ENCODE measurements at regions not wholly inside any gene's neighbourhood (a gene's known extent, or its start where the extent isn't known, plus 50 kb on each side); places are given as distances from the start of the nearest gene placed in this dataset.

DNA sequence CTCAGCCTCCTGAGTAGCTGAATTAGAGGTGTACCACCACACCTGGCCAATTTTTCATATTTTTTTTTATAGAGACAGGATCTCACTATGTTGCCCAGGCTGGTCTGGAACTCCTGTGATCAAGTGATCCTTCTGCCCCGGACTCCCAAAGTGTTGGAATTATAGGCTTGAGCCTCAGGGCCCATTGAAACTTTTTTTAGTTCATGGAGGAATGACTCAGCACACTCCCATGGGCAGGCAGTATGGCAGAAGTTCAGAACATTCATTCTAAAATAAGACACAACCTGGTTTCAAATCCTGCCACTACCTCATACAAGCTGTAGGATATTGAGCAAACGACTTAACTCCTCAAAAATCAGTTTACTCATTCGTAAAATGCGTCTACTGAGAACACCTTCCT lies 320.4 kb upstream of the SP8 start:
- TF ChIP-seq, protein P1, sequence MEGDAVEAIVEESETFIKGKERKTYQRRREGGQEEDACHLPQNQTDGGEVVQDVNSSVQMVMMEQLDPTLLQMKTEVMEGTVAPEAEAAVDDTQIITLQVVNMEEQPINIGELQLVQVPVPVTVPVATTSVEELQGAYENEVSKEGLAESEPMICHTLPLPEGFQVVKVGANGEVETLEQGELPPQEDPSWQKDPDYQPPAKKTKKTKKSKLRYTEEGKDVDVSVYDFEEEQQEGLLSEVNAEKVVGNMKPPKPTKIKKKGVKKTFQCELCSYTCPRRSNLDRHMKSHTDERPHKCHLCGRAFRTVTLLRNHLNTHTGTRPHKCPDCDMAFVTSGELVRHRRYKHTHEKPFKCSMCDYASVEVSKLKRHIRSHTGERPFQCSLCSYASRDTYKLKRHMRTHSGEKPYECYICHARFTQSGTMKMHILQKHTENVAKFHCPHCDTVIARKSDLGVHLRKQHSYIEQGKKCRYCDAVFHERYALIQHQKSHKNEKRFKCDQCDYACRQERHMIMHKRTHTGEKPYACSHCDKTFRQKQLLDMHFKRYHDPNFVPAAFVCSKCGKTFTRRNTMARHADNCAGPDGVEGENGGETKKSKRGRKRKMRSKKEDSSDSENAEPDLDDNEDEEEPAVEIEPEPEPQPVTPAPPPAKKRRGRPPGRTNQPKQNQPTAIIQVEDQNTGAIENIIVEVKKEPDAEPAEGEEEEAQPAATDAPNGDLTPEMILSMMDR (IDR thresholded peaks at IDR 0.05; ENCODE audit: low read depth, low read length): no peak
- Histone ChIP-seq H3K4me3 (no peak overlapping the region), H3K4me1 (ENCODE audit: low read depth) (no peaks in the 10 kb centered on the region)

GRCh38 chr7:21108182-21108581 lies 319.7 kb upstream of the SP4 start:
- no peak overlapping the region for H3K4me3 ChIP-seq
- no peak for DNase-seq (ENCODE audit: low read depth in 1 of 2, low spot score in 1 of 2)
- no peaks in the 10 kb centered on the region for H3K9me3 ChIP-seq (ENCODE audit: low read depth)
- no peak overlapping the region for H3K27ac ChIP-seq
- H3K36me3 ChIP-seq: no peaks in the 10 kb centered on the region
- TF ChIP-seq, protein P1 (IDR thresholded peaks at IDR 0.05; ENCODE audit: low read depth, low read length): no peak
- no peaks in the 10 kb centered on the region for H3K4me1 ChIP-seq (ENCODE audit: low read depth)
- no peaks in the 10 kb centered on the region for H3K27me3 ChIP-seq

More for the DNA sequence above, 320.4 kb upstream of the SP8 start:
- Histone ChIP-seq H3K36me3 (no peaks in the 10 kb centered on the region), H3K27ac (no peak overlapping the region), H3K9me3 (ENCODE audit: low read depth) (no peaks in the 10 kb centered on the region), H3K27me3 (no peaks in the 10 kb centered on the region)
- no peak for DNase-seq (ENCODE audit: low read depth in 1 of 2, low spot score in 1 of 2)

- Histone ChIP-seq H3K9me3 (ENCODE audit: low read depth) (no peaks in the 10 kb centered on the region), H3K36me3 (no peaks in the 10 kb centered on the region), H3K27me3 (no peaks in the 10 kb centered on the region), H3K4me3 (no peak overlapping the region), H3K4me1 (ENCODE audit: low read depth) (no peaks in the 10 kb centered on the region), H3K27ac (no peak overlapping the region)
- TF ChIP-seq, protein P1 (IDR thresholded peaks at IDR 0.05; ENCODE audit: low read depth, low read length): no peak
- no peak for DNase-seq (ENCODE audit: low read depth in 1 of 2, low spot score in 1 of 2)
Observed at GRCh38 chr7:21113609-21114415, 314.1 kb upstream of the SP4 start.

DNA sequence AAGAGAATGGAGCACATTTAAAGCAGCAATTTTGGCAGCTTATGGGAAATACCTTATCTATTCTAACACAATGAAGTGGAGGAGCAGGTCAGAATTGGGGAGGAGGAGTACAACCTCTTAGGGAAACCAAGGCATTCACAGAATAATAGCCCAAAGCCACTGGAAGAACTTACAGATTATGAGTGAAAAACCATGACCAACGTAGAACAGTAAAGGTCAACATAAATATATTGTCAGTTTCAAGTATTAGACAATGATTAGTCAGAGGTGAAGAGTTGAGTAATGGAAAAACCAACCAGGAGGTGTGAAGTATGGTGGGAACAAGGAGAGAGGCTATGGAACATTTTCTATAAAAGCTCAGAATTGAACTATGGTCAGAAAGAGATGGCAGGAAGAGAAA lies 304.3 kb upstream of the SP4 start:
- TF ChIP-seq, protein P1 (IDR thresholded peaks at IDR 0.05; ENCODE audit: low read depth, low read length): no peak
- H3K4me1 ChIP-seq (ENCODE audit: low read depth): no peaks in the 10 kb centered on the region
- H3K27ac ChIP-seq: no peak overlapping the region
- DNase-seq (ENCODE audit: low read depth in 1 of 2, low spot score in 1 of 2): no peak
- no peaks in the 10 kb centered on the region for H3K9me3 ChIP-seq (ENCODE audit: low read depth)
- no peaks in the 10 kb centered on the region for H3K36me3 ChIP-seq
- no peaks in the 10 kb centered on the region for H3K27me3 ChIP-seq
- H3K4me3 ChIP-seq: no peak overlapping the region

DNA sequence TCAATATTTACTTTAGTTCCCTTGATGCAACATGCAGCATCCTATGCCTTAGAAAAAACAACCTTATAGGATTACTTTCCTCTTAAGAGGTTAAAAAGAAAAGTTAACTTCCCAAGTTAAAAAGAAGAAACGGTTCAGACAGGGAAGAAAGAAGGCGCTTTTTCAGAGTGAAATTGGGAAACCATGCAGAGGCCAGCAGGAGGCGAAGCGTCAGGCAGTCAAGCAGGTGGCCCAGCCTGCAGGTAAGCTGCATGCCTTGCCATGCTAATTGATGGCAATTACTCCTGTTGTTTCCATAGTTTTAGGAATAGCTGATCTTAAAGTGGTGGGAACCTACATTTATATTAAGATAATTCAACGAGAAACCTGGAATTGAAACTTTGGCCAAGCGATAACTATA lies 302.6 kb upstream of the SP4 start:
- TF ChIP-seq, protein P1 (IDR thresholded peaks at IDR 0.05; ENCODE audit: low read depth, low read length): no peak
- no peaks in the 10 kb centered on the region for H3K27me3 ChIP-seq
- H3K9me3 ChIP-seq (ENCODE audit: low read depth): no peaks in the 10 kb centered on the region
- H3K4me3 ChIP-seq: no peak overlapping the region
- DNase-seq (ENCODE audit: low read depth in 1 of 2, low spot score in 1 of 2): no peak
- no peaks in the 10 kb centered on the region for H3K36me3 ChIP-seq
- H3K27ac ChIP-seq: no peak overlapping the region
- H3K4me1 ChIP-seq (ENCODE audit: low read depth): no peaks in the 10 kb centered on the region
